ENCODE measurements at regions not wholly inside any gene's neighbourhood (a gene's known extent, or its start where the extent isn't known, plus 50 kb on each side); places are given as distances from the start of the nearest gene placed in this dataset.

- ATAC-seq (ENCODE audit: low FRiP score), result no peak
- DNase-seq (ENCODE audit: low spot score), result no peak
- TF ChIP-seq CTCF (IDR thresholded peaks at IDR 0.05), result no peak
Observed at GRCh38 chr1:2903226-2903625, 101.7 kb upstream of the TTC34 start.

- ATAC-seq (ENCODE audit: low FRiP score) (no peak), DNase-seq (ENCODE audit: low spot score) (no peak)
- TF ChIP-seq CTCF (IDR thresholded peaks at IDR 0.05), result no peak
Observed at GRCh38 chr1:2904191-2904590, 102.7 kb upstream of the TTC34 start.

- no peak for DNase-seq (ENCODE audit: low spot score)
- TF ChIP-seq CTCF (IDR thresholded peaks at IDR 0.05), result no peak
- peak; percentile 16 for ATAC-seq (ENCODE audit: low FRiP score)
Observed at GRCh38 chr1:2905356-2905755, 103.9 kb upstream of the TTC34 start.

- ATAC-seq (ENCODE audit: low FRiP score) (no peak), DNase-seq (ENCODE audit: low spot score) (no peak)
- TF ChIP-seq CTCF (IDR thresholded peaks at IDR 0.05), result no peak
Observed at GRCh38 chr1:2906085-2906484, 104.6 kb upstream of the TTC34 start.

- ATAC-seq (ENCODE audit: low FRiP score) (no peak), DNase-seq (ENCODE audit: low spot score) (no peak)
- no peak for TF ChIP-seq CTCF (IDR thresholded peaks at IDR 0.05)
Observed at GRCh38 chr1:2906620-2907019, 105.1 kb upstream of the TTC34 start.

GRCh38 chr1:2907051-2907450 lies 105.6 kb upstream of the TTC34 start:
- DNase-seq (ENCODE audit: low spot score) (no peak), ATAC-seq (ENCODE audit: low FRiP score) (no peak)
- TF ChIP-seq CTCF (IDR thresholded peaks at IDR 0.05), result no peak

- TF ChIP-seq CTCF (IDR thresholded peaks at IDR 0.05), result no peak
- no peak for DNase-seq (ENCODE audit: low spot score)
- ATAC-seq (ENCODE audit: low FRiP score), result no peak
Observed at GRCh38 chr1:2908081-2908480, 106.6 kb upstream of the TTC34 start.
